ENCODE measurements at regions not wholly inside any gene's neighbourhood (a gene's known extent, or its start where the extent isn't known, plus 50 kb on each side); places are given as distances from the start of the nearest gene placed in this dataset.

- Mint-ChIP-seq H3K4me1 (no peaks in the 10 kb centered on the region), H3K4me3 (no peak overlapping the region), H3K27ac (no peak overlapping the region), H3K36me3 (ENCODE audit: insufficient read depth in 1 of 3, low read depth in 3 of 3) (peaks cover 6 to 29% (median 14%) of the 10 kb centered on the region in 3 experiments; a peak in 6 of 7 replicates), H3K27me3 (ENCODE audit: low read depth) (no peaks in the 10 kb centered on the region), H3K9me3 (peaks cover 28 to 37% of the 10 kb centered on the region in 2 experiments)
- H3K9ac ChIP-seq (ENCODE audit: extremely low read depth, insufficient read length, low read length), result no peak overlapping the region
- no CpG with 5 or more reads among the region's 1 CpG for WGBS (ENCODE audit: extremely low coverage, insufficient read length, low lambda C conversion rate)
- H2BK15ac ChIP-seq (ENCODE audit: low read depth, low read length), result no peak overlapping the region
- H4K8ac ChIP-seq (replicated peaks; ENCODE audit: insufficient read length, low read depth, low read length), result no peak overlapping the region
- H3K23ac ChIP-seq (ENCODE audit: insufficient read length, low read depth, low read length), result no peak overlapping the region
- no peak overlapping the region for H2AFZ ChIP-seq (ENCODE audit: low read length)
- no peaks in the 10 kb centered on the region for H3K27me3 ChIP-seq (ENCODE audit: insufficient read depth, low read length)
- no peak overlapping the region for H4K91ac ChIP-seq (ENCODE audit: insufficient read length, low read depth, low read length)
- no peak overlapping the region for H2BK12ac ChIP-seq (ENCODE audit: insufficient read length, low read depth, low read length)
- no peaks in the 10 kb centered on the region for H3K79me2 ChIP-seq (ENCODE audit: insufficient read depth, low read length)
- H3K56ac ChIP-seq (ENCODE audit: insufficient read length, low read depth, low read length), result no peak overlapping the region
- TF ChIP-seq, protein P1, sequence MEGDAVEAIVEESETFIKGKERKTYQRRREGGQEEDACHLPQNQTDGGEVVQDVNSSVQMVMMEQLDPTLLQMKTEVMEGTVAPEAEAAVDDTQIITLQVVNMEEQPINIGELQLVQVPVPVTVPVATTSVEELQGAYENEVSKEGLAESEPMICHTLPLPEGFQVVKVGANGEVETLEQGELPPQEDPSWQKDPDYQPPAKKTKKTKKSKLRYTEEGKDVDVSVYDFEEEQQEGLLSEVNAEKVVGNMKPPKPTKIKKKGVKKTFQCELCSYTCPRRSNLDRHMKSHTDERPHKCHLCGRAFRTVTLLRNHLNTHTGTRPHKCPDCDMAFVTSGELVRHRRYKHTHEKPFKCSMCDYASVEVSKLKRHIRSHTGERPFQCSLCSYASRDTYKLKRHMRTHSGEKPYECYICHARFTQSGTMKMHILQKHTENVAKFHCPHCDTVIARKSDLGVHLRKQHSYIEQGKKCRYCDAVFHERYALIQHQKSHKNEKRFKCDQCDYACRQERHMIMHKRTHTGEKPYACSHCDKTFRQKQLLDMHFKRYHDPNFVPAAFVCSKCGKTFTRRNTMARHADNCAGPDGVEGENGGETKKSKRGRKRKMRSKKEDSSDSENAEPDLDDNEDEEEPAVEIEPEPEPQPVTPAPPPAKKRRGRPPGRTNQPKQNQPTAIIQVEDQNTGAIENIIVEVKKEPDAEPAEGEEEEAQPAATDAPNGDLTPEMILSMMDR (conservative IDR thresholded peaks at IDR 0.05), result no peak
- no peak for DNase-seq
- no peaks in the 10 kb centered on the region for H4K20me1 ChIP-seq (ENCODE audit: control insufficient read depth, insufficient read depth, insufficient read length)
- H3T11ph ChIP-seq (ENCODE audit: low read length), result no peak overlapping the region
- H3K23me2 ChIP-seq (ENCODE audit: insufficient read length, low read depth, low read length, poor library complexity, severe bottlenecking), result no peaks in the 10 kb centered on the region
- H3K14ac ChIP-seq (ENCODE audit: insufficient read depth, low read length), result no peak overlapping the region
- H3K18ac ChIP-seq (ENCODE audit: insufficient read length, low read depth, low read length), result no peak overlapping the region
- H3K4ac ChIP-seq (ENCODE audit: low read depth, low read length), result no peak overlapping the region
- H2BK120ac ChIP-seq (ENCODE audit: low read depth, low read length, poor library complexity, severe bottlenecking), result no peak overlapping the region
- H2AK5ac ChIP-seq (ENCODE audit: insufficient read length, low read length), result no peak overlapping the region
- H3K4me1 ChIP-seq (ENCODE audit: insufficient read depth, low read length), result no peaks in the 10 kb centered on the region
- no peaks in the 10 kb centered on the region for H3K9me3 ChIP-seq (ENCODE audit: control insufficient read depth, low read depth, low read length)
- no peak overlapping the region for H3K4me2 ChIP-seq (ENCODE audit: insufficient read depth, insufficient read length, low read length)
- H3K79me1 ChIP-seq (ENCODE audit: insufficient read depth, low read depth, low read length, poor library complexity, severe bottlenecking), result no peaks in the 10 kb centered on the region
- no peak overlapping the region for H2BK5ac ChIP-seq (ENCODE audit: insufficient read length, low read length)
- H4K5ac ChIP-seq (ENCODE audit: insufficient read length, low read depth, low read length), result no peak overlapping the region
- H3K27ac ChIP-seq (ENCODE audit: insufficient read length, low read depth, low read length), result no peak overlapping the region
- H2BK20ac ChIP-seq (ENCODE audit: low read depth, low read length, poor library complexity, severe bottlenecking), result no peak overlapping the region
Observed at GRCh38 chr3:164467007-164467406, 611.3 kb downstream of the SI start.
